GM10248 (cell line): ENCODE measurements at regions not wholly inside any gene's neighbourhood (a gene's known extent, or its start where the extent isn't known, plus 50 kb on each side); places are given as distances from the start of the nearest gene placed in this dataset.

Experiments
- CTCF ChIA-PET: fragments of 300-600 bp; sonication (Branson Sonifier 250); formaldehyde crosslinking; extraction: SDS; loops from one replicate; lab custom pipeline; 2021; ENCODE audit warnings: antibody characterized with exemption; lab: Yijun Ruan, JAX
- POLR2A ChIA-PET: fragments of 350-650 bp; sonication (Branson Sonifier 250); formaldehyde crosslinking; extraction: SDS; loops from one replicate; lab custom pipeline; 2020; ENCODE audit warnings: antibody characterized with exemption; lab: Yijun Ruan, JAX
- DNase-seq: peaks from one replicate; pipeline ENCODE4 v3.0.0; 2012; ENCODE audit errors: extremely low spot score
- TF ChIP-seq, protein P1 (sequence below): IDR thresholded peaks from 2 replicates; pipeline ENCODE4 v1.5.1; 2012; ENCODE audit warnings: mild to moderate bottlenecking, low read depth; ENCODE audit errors: extremely low read depth, missing control alignments, control extremely low read depth

DNA sequence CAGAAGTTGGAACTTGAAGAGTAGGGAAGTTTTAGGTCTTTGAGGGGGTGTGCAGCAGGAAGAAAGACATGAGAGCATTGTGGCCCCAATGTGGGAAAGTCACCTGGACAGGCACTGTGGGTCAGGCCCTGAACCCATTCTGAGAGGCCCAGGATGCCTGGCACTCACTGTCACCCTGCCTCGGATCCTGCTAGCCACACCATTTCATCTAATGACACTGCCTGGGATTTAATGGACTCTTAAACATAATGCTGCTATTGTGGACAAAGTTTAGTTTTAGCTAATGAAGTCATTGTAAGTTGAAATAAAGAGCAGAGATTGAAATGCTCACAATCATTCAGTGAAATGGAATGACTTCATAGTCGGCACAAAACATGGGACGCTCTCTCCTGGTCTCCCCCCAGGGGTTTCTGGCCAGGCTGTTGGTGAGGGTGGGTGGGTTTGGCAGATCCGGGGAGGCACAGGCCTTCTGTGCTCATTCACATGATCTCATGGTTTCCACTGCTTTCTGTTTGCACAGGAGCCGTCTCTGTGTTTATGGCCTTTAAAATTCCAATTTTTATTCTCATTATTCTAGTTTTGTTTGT lies 141.8 kb upstream of the KLHL29 start:
- ChIA-PET CTCF (interaction anchor here (0.8 kb wide), 1 partner anchor 44 kb away, joined by 4 read pairs; no protein-coding TSS in a partner anchor), POLR2A (no interaction called here)
- no peak for DNase-seq
- TF ChIP-seq, protein P1, sequence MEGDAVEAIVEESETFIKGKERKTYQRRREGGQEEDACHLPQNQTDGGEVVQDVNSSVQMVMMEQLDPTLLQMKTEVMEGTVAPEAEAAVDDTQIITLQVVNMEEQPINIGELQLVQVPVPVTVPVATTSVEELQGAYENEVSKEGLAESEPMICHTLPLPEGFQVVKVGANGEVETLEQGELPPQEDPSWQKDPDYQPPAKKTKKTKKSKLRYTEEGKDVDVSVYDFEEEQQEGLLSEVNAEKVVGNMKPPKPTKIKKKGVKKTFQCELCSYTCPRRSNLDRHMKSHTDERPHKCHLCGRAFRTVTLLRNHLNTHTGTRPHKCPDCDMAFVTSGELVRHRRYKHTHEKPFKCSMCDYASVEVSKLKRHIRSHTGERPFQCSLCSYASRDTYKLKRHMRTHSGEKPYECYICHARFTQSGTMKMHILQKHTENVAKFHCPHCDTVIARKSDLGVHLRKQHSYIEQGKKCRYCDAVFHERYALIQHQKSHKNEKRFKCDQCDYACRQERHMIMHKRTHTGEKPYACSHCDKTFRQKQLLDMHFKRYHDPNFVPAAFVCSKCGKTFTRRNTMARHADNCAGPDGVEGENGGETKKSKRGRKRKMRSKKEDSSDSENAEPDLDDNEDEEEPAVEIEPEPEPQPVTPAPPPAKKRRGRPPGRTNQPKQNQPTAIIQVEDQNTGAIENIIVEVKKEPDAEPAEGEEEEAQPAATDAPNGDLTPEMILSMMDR, result no peak

DNA sequence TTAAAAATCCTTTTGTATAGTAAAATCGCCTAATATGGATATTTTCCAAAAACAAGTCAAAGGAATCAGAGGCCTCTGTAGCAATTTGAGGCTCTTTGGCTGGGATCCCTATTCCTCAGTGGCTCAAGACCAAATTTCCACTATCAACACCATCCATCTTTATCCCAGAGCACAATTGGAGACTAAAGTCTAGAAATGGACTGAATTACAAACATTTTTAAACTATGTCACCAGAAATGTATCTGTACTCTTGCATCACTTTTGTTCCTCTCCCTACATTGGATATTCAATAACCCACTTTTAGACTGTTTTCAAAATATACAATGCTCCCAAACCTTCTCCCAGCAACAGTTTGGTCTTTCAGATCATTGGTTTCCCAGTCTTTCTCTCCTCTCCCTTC lies 140.4 kb upstream of the KLHL29 start:
- ChIA-PET CTCF (no interaction called here), POLR2A (no interaction called here)
- no peak for DNase-seq

DNA sequence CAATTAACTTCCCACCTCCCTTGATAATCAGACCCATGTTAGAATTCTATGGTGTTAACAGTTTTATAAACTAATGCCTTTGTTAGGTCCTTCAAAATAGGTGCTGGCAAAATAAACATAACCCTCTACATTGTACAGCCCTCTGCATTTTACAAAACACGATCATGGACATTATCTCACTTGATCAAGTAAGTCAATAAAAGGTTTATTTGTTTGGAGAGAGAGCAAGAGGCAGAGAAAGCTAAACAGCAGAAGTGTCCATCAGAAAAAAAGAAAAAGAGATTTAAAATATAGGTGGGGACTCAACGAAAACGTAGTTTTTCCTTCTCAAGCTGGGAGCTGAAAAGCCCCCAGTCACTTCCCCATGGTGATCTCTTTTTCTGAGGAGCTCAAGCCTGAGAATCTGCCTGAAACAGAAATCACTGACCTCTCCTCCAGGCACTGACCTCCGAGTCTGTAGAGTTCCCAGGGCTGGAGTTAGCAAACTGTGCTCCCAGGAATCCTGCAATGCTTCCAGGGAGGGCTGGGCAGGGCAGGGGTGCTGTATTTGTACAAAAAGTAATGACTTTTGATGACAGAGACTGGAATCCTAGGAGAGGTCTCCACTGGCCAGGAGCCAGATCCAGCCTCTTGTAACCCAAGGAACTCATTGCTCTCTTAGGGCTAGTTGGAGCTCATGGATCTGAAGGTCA lies 137.8 kb upstream of the KLHL29 start:
- DNase-seq, result no peak
- TF ChIP-seq, protein P1, result no peak
- CTCF ChIA-PET, result no interaction called here
- POLR2A ChIA-PET, result no interaction called here

More for the DNA sequence above, 140.4 kb upstream of the KLHL29 start:
- TF ChIP-seq, protein P1, result no peak

DNA sequence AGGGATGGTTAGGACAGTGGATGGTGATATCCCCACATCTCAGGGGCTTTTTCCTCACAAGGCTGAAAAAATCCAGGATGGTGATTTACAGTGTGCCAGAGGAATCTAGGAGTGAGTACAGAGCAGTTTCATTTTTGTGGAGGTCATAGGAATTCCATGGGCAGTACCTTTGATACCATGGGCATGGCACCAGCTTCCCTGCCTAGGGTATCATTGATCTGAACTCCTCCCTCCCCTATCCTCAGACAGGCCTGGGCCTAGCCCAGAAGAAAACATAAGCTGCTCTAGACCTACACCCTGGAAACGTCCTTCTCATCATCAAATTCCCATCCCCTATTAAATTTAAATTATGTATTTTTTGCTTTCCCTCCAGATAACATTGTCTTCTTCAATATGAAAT lies 136.3 kb upstream of the KLHL29 start:
- ChIA-PET CTCF (no interaction called here), POLR2A (no interaction called here)
- no peak for DNase-seq
- TF ChIP-seq, protein P1, result no peak

DNA sequence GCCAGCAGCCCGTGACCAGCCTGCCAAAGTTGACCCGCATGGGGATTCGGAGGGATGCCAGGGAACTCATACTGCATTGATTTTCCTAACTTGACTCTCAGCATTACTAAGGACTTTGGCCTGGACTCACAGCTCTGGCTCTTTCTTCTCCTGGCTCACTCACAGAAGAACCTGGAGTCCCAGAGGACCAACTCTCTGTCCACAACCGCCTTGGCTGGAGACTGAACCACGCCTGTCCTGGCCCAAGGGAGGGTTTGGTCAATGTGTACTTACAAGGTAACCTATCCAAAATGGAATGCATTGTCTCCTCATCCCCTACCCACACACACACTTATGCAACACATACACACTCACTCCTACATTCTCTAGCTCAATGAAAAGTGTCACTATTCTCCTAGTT lies 135.6 kb upstream of the KLHL29 start:
- POLR2A ChIA-PET, result no interaction called here
- CTCF ChIA-PET, result no interaction called here
- DNase-seq, result no peak
- TF ChIP-seq, protein P1, result no peak

DNA sequence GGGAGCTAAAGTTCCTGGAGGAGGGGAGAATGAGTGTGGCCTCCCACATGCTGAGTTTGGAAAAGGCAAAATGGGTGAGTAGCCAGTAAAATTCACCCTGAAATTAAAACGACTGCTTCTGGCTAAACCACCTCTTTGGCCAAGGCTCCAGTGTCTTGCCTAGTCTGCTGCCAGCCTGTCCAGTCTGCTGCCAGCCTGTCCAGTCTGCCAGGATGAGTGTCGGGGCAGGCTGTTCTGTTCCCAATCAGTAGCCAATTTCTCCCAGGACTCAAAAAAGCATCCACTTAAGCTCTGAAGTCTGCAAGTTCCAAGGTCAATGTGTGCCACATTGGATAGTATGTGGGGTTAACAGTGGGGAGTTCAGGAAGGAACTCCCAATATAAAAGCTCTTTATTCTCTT lies 134.6 kb upstream of the KLHL29 start:
- POLR2A ChIA-PET, result no interaction called here

More for the DNA sequence above, 134.6 kb upstream of the KLHL29 start:
- TF ChIP-seq, protein P1, result no peak
- CTCF ChIA-PET, result interaction anchor here (1.1 kb wide), 1 partner anchor 11 kb away, joined by 3 read pairs; no protein-coding TSS in a partner anchor
- DNase-seq, result no peak
